GM21529 (cell line): ENCODE measurements at regions not wholly inside any gene's neighbourhood (a gene's known extent, or its start where the extent isn't known, plus 50 kb on each side); places are given as distances from the start of the nearest gene placed in this dataset.

Experiments used
- ATAC-seq: cut with Tn5 transposase; IDR thresholded peaks from one replicate; pipeline ENCODE4 v1.9.1; 2021; ENCODE audit not compliant: unreplicated experiment

DNA sequence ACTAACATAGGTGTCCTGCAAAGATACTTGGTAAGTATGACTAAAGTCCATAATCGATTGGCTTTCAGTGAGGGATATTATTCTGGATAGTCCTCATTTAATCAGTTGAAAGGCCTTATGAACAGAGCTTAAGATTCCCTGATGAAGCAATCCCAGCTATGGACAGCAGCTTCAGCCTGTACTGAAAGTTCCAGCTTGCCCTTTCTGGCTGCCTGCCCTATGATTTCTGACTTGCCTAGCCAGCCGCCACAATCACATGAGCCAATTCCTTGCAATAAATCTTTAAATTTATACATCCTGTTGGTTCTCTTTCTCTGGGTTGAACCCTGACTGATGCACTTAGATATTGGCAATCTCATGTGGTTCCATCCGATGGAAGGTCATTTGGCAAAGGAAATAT lies 759.0 kb upstream of the API5 start:
- ATAC-seq = no peak

GRCh38 chr11:42555190-42555589 lies 756.6 kb upstream of the API5 start:
- no peak for ATAC-seq

DNA sequence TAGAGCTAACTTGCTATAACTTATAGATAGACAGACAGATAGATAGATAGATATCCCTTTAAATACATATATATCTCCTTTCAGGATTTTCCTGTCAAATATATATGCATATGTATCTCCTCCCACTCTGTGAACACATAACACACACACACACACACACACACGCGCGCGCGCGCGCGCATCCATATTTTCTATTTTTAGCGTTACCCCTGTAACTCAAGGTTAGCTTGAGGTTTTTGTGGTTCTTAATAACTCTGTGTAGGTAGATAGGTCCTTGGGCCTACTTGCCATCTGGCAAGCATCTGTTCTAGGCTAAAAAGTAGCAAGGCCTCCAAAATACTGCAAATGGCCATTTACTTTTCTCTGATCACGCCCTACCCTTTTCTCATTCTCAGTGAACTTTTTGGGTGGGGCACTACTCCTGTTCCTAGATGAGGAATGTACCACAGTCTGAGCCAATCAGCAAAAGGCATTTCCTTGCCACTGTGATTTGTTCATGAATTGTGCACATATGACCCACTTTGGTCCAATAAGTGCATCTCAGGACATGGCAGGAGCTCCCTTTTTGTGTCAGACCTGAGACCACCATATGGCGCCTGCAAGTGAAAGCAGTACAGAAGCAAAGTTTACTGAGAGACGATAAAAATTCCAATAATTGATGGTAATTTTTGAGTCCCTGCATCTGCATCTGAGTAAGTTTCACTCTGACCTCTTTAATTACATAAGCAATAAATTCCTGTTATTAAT lies 740.5 kb upstream of the API5 start:
- ATAC-seq = no peak

DNA sequence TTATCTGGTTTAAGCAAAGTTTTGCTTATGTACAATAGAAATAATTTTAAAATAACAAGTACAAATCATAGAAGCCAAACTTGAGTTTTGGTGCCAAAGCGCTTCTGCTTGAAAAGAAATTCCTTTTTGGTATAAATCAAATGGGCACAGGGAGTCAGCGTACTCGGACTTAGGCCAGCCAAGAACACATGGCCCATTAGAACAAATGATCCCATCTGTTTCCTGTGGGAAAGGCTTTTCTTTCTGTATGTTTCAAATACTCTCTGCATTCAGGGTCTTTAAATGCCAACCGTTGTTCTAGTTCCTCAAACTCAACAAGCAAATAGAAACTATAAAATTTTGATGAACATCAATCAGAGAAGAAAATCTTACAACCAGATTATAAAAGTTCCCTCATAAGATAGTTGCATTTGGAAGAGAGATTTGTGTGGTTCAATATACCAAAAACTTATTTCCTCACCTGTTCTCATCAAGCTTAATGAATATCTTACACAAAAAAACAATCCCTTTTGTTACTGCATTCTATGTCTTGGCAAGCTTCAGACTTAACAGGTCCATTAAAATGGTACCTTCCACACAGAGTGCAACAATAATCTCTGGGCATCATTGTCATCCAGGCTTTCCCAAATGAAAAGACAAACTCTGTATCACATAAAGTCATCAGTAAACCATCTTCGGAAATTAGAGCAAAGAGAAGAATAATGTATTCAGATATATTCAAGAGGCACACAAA lies 739.8 kb upstream of the API5 start:
- no peak for ATAC-seq

DNA sequence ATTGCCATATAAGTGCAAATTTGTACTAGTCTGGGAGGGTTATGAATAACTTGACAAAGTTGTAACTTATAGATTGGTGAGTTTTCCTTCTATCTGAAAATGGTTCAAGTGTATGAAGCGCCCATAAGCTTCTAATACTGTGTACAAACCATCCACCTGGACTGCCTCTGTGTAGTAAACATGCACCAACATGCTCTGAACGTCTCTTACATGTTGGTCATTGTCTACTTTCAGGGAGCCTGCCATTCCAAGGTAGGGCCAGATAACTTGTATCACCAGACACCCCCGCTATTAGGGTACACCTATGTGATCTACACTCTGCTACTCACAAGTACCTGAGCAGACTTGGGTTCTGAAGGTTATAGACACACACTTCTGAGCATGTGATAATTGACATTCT lies 735.5 kb upstream of the API5 start:
- ATAC-seq = no peak

GRCh38 chr11:42589286-42589685 lies 722.5 kb upstream of the API5 start:
- ATAC-seq = no peak

DNA sequence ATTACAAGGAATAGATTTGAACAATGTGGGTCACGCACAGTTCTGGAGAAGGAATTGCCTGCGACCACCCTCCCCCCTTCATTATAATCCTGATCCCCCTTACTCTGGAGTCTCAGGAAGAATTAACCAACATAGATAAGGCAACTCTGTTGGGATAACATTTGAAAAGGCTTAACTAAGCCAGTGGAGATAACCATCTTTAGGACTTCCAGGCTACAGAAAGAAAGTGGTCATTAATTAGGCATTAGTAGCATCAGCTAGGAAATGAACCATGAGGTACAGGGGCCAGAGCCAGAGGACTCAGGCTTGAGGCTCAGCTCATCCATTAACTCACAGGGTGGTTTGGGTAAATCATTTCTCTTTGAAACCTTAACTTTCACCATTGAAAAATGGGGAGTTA lies 720.0 kb upstream of the API5 start:
- ATAC-seq = no peak

DNA sequence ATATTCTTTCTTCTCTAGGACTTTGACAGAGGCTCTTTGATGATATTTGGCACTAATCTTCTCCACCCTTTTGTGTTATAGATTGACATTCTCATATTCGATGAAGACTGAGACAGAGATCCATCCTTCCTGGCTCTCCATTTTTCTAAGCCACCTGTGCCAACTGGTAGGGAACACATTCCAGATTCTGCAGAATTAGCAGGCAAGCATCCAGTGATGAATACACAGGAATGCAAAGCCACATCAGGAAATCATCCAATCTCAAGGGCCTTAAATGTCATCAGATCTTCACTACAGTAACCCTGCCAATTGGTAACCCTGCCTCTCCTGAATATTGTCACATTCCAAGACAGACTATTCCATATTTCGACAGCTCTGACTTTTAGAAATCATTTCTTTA lies 718.4 kb upstream of the API5 start:
- no peak for ATAC-seq

GRCh38 chr11:42595876-42596275 lies 715.9 kb upstream of the API5 start:
- no peak for ATAC-seq

GRCh38 chr11:42596576-42597145 lies 715.1 kb upstream of the API5 start:
- ATAC-seq = no peak

GRCh38 chr11:42598341-42598740 lies 713.5 kb upstream of the API5 start:
- no peak for ATAC-seq

- no peak for ATAC-seq
Measured at GRCh38 chr11:42620796-42621195, 691.0 kb upstream of the API5 start.

- no peak for ATAC-seq
Measured at GRCh38 chr11:42625757-42626665, 685.8 kb upstream of the API5 start.

- ATAC-seq = no peak
Measured at GRCh38 chr11:42631220-42631843, 680.5 kb upstream of the API5 start.

- no peak for ATAC-seq
Measured at GRCh38 chr11:42646959-42647358, 664.8 kb upstream of the API5 start.

- no peak for ATAC-seq
Measured at GRCh38 chr11:42647993-42648392, 663.8 kb upstream of the API5 start.

DNA sequence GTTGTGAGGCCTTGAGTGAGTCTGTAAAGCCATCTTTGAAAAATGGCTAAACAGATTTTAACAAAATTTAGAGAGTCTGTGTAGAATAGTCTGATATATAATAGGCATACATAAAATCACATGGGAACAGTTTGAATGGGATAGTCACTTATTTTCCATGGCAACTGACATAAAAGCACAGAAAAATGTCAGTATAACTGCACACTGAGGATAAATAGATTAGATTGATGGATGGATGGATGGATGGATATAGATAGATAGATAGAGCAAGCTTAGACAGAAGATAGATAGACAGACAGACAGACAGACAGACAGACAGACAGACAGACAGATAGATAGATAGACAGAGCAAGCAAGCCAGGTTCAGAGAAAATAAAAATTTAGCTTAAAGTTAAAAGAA lies 660.2 kb upstream of the API5 start:
- no peak for ATAC-seq

- ATAC-seq = no peak
Measured at GRCh38 chr11:42657169-42657568, 654.6 kb upstream of the API5 start.

DNA sequence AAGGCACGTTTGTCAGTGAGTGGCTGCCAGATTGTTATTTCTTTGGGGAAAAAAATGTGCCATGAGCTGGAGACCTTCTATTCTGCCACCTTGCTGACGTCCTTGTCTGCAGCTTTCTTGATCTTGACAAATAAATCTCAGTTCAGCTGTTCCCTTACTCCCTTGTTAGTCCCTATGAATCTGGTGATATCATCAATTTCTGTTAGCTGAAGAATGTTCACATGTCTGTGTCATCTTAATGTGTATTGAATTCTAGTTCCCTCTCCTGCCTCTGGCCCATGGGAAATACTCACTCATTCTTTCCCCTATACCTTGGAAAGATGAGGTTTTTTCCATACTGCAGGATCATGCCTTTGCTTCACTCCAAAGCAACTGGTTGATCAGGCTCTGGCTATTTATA lies 649.9 kb upstream of the API5 start:
- ATAC-seq = no peak

- no peak for ATAC-seq
Measured at GRCh38 chr11:42669248-42669976, 642.4 kb upstream of the API5 start.
